ENCODE measurements at regions not wholly inside any gene's neighbourhood (a gene's known extent, or its start where the extent isn't known, plus 50 kb on each side); places are given as distances from the start of the nearest gene placed in this dataset.

GRCh38 chr11:21839796-21840195, 353.1 kb upstream of the ANO5 start:
- no peak overlapping the region for H3K27ac ChIP-seq
- no peaks in the 10 kb centered on the region for H3K9me3 ChIP-seq
- H3K4me3 ChIP-seq = no peak overlapping the region
- no peaks in the 10 kb centered on the region for H3K27me3 ChIP-seq
- DNase-seq (ENCODE audit: low spot score) = no peak
- TF ChIP-seq CTCF (IDR thresholded peaks at IDR 0.05) = no peak
- H3K36me3 ChIP-seq = no peaks in the 10 kb centered on the region
- no peaks in the 10 kb centered on the region for H3K4me1 ChIP-seq

- Histone ChIP-seq H3K27me3 (no peaks in the 10 kb centered on the region), H3K9me3 (no peaks in the 10 kb centered on the region), H3K4me3 (no peak overlapping the region), H3K4me1 (no peaks in the 10 kb centered on the region), H3K36me3 (no peaks in the 10 kb centered on the region), H3K27ac (no peak overlapping the region)
- no peak for TF ChIP-seq CTCF (IDR thresholded peaks at IDR 0.05)
- DNase-seq (ENCODE audit: low spot score) = no peak
Measured at GRCh38 chr11:21861314-21861713, 331.6 kb upstream of the ANO5 start.

GRCh38 chr11:21865541-21865940, 327.3 kb upstream of the ANO5 start:
- DNase-seq (ENCODE audit: low spot score) = no peak
- Histone ChIP-seq H3K27ac (no peak overlapping the region), H3K36me3 (no peaks in the 10 kb centered on the region), H3K27me3 (no peaks in the 10 kb centered on the region), H3K4me3 (no peak overlapping the region), H3K4me1 (no peaks in the 10 kb centered on the region), H3K9me3 (no peaks in the 10 kb centered on the region)
- TF ChIP-seq CTCF (IDR thresholded peaks at IDR 0.05) = no peak

GRCh38 chr11:21866781-21867180, 326.1 kb upstream of the ANO5 start:
- no peaks in the 10 kb centered on the region for H3K36me3 ChIP-seq
- no peak for DNase-seq (ENCODE audit: low spot score)
- H3K27ac ChIP-seq = no peak overlapping the region
- TF ChIP-seq CTCF (IDR thresholded peaks at IDR 0.05) = no peak
- no peaks in the 10 kb centered on the region for H3K4me1 ChIP-seq
- H3K9me3 ChIP-seq = no peaks in the 10 kb centered on the region
- H3K4me3 ChIP-seq = no peak overlapping the region
- no peaks in the 10 kb centered on the region for H3K27me3 ChIP-seq

GRCh38 chr11:21877151-21877550, 315.7 kb upstream of the ANO5 start:
- H3K36me3 ChIP-seq = no peaks in the 10 kb centered on the region
- no peaks in the 10 kb centered on the region for H3K27me3 ChIP-seq
- TF ChIP-seq CTCF (IDR thresholded peaks at IDR 0.05) = no peak
- no peak overlapping the region for H3K4me3 ChIP-seq
- no peak for DNase-seq (ENCODE audit: low spot score)
- no peak overlapping the region for H3K27ac ChIP-seq
- no peaks in the 10 kb centered on the region for H3K4me1 ChIP-seq
- H3K9me3 ChIP-seq = no peaks in the 10 kb centered on the region

GRCh38 chr11:21883354-21883753, 309.5 kb upstream of the ANO5 start:
- H3K27ac ChIP-seq = no peak overlapping the region
- no peaks in the 10 kb centered on the region for H3K27me3 ChIP-seq
- no peak overlapping the region for H3K4me3 ChIP-seq
- DNase-seq (ENCODE audit: low spot score) = no peak
- H3K36me3 ChIP-seq = no peaks in the 10 kb centered on the region
- no peaks in the 10 kb centered on the region for H3K9me3 ChIP-seq
- no peaks in the 10 kb centered on the region for H3K4me1 ChIP-seq
- TF ChIP-seq CTCF (IDR thresholded peaks at IDR 0.05) = no peak
